ENCODE measurements at regions not wholly inside any gene's neighbourhood (a gene's known extent, or its start where the extent isn't known, plus 50 kb on each side); places are given as distances from the start of the nearest gene placed in this dataset.

DNA sequence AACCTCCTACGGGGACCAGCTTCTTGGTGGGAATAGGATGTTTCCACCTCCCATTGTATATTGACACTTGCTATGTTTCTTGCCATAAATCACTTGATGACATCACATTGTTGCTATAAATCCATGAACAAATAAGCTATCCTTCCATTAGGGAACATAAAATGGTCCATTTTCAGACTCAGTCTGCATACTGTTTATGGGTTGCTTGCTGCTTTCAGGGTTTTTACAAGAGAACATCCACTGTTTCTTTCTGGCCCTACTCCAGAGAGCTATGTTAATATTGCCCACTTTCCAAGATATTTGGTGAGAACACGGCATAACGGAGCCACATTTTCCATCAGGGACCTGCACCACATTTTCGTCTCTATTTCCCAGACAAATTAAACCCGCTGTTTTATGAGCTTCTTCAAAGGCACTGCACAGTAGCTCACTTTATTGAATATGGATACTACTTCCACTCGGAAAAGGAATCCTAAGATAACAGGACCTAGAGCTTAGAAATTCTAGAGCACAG lies 800.2 kb downstream of the KCNJ2 start:
- no peaks in the 10 kb centered on the region for H3K36me3 ChIP-seq (ENCODE audit: insufficient read depth, low read length)
- TF ChIP-seq, protein P1, sequence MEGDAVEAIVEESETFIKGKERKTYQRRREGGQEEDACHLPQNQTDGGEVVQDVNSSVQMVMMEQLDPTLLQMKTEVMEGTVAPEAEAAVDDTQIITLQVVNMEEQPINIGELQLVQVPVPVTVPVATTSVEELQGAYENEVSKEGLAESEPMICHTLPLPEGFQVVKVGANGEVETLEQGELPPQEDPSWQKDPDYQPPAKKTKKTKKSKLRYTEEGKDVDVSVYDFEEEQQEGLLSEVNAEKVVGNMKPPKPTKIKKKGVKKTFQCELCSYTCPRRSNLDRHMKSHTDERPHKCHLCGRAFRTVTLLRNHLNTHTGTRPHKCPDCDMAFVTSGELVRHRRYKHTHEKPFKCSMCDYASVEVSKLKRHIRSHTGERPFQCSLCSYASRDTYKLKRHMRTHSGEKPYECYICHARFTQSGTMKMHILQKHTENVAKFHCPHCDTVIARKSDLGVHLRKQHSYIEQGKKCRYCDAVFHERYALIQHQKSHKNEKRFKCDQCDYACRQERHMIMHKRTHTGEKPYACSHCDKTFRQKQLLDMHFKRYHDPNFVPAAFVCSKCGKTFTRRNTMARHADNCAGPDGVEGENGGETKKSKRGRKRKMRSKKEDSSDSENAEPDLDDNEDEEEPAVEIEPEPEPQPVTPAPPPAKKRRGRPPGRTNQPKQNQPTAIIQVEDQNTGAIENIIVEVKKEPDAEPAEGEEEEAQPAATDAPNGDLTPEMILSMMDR (conservative IDR thresholded peaks at IDR 0.05; ENCODE audit: low read length): no peak
- TF ChIP-seq EZH2phosphoT487 (IDR thresholded peaks at IDR 0.05; ENCODE audit: borderline replicate concordance): no peak
- no peak overlapping the region for H3K4me3 ChIP-seq (ENCODE audit: low read length, poor library complexity, severe bottlenecking)
- no peaks in the 10 kb centered on the region for H3K79me2 ChIP-seq (ENCODE audit: insufficient read depth, low read length)
- H3K9me3 ChIP-seq (ENCODE audit: insufficient read depth, low read depth, low read length): no peaks in the 10 kb centered on the region
- no peaks in the 10 kb centered on the region for H3F3A ChIP-seq (ENCODE audit: low read depth)
- H3K9me2 ChIP-seq (replicated peaks; ENCODE audit: low read depth, low read length): no peaks in the 10 kb centered on the region
- no peaks in the 10 kb centered on the region for H3K27me3 ChIP-seq (ENCODE audit: insufficient read depth, low read length, poor library complexity, severe bottlenecking)
- H3K9ac ChIP-seq (ENCODE audit: low read depth, low read length, poor library complexity, severe bottlenecking): no peak overlapping the region
- H3K4me1 ChIP-seq (ENCODE audit: insufficient read depth, low read length, poor library complexity, severe bottlenecking): no peaks in the 10 kb centered on the region
- H2AFZ ChIP-seq (ENCODE audit: low read length): no peak overlapping the region
- H4K20me1 ChIP-seq (ENCODE audit: insufficient read depth, low read length, poor library complexity, severe bottlenecking): no peaks in the 10 kb centered on the region
- H3K4me2 ChIP-seq (ENCODE audit: low read depth, low read length, poor library complexity, severe bottlenecking): no peak overlapping the region

DNA sequence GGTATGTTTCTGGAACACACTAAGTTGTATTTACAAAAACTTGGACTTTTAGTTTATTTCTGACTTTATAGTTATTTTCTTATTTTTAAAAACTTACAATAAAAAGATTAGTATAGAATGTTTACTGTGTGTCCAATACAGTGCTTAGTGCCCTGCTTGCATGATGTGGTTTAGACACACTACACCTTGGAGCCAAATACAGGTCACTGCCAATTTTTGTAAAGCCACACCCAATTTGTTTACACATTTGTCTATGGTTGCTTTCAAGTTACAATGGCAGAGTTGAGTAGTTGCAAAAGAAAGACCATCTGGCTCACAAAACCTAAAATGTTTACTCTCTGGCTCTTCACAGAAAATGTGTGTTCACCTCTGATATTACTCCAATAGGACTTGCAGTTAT lies 807.1 kb downstream of the KCNJ2 start:
- Histone ChIP-seq H3K4me1 (ENCODE audit: insufficient read depth, low read length, poor library complexity, severe bottlenecking) (no peaks in the 10 kb centered on the region), H3K9me2 (replicated peaks; ENCODE audit: low read depth, low read length) (no peaks in the 10 kb centered on the region), H3K27me3 (ENCODE audit: insufficient read depth, low read length, poor library complexity, severe bottlenecking) (no peaks in the 10 kb centered on the region), H3K9ac (ENCODE audit: low read depth, low read length, poor library complexity, severe bottlenecking) (no peak overlapping the region), H3K79me2 (ENCODE audit: insufficient read depth, low read length) (no peaks in the 10 kb centered on the region), H3F3A (ENCODE audit: low read depth) (no peaks in the 10 kb centered on the region), H3K36me3 (ENCODE audit: insufficient read depth, low read length) (no peaks in the 10 kb centered on the region), H4K20me1 (ENCODE audit: insufficient read depth, low read length, poor library complexity, severe bottlenecking) (no peaks in the 10 kb centered on the region), H3K4me3 (ENCODE audit: low read length, poor library complexity, severe bottlenecking) (no peak overlapping the region), H2AFZ (ENCODE audit: low read length) (no peak overlapping the region), H3K4me2 (ENCODE audit: low read depth, low read length, poor library complexity, severe bottlenecking) (no peak overlapping the region), H3K9me3 (ENCODE audit: insufficient read depth, low read depth, low read length) (no peaks in the 10 kb centered on the region; the same call in 1 of the 2 replicates)
- TF ChIP-seq EZH2phosphoT487 (IDR thresholded peaks at IDR 0.05; ENCODE audit: borderline replicate concordance): no peak
- TF ChIP-seq, protein P1 (conservative IDR thresholded peaks at IDR 0.05; ENCODE audit: low read length): no peak

DNA sequence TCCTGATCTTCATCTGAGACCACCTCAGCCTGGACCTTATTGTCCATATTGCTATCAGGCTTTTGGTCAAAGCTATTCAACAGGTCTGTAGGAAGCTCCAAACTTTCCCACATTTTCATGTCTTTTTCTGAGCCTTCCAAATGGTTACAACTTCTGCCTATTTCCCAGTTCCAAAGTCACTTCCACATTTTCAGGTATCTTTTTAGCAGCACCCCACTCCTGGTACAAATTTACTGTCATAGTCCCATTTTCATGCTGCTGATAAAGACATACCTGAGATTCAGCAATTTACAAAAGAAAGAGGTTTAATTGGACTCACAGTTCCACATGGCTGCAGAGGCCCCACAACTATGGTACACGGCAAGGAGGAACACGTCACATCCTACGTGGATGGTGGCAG lies 815.5 kb downstream of the KCNJ2 start:
- Histone ChIP-seq H3K9me2 (replicated peaks; ENCODE audit: low read depth, low read length) (no peaks in the 10 kb centered on the region), H2AFZ (ENCODE audit: low read length) (no peak overlapping the region), H3K9me3 (ENCODE audit: insufficient read depth, low read depth, low read length) (no peaks in the 10 kb centered on the region), H3K4me3 (ENCODE audit: low read length, poor library complexity, severe bottlenecking) (no peak overlapping the region), H3K36me3 (ENCODE audit: insufficient read depth, low read length) (no peaks in the 10 kb centered on the region), H3F3A (ENCODE audit: low read depth) (no peaks in the 10 kb centered on the region), H3K27me3 (ENCODE audit: insufficient read depth, low read length, poor library complexity, severe bottlenecking) (no peaks in the 10 kb centered on the region), H4K20me1 (ENCODE audit: insufficient read depth, low read length, poor library complexity, severe bottlenecking) (no peaks in the 10 kb centered on the region), H3K4me2 (ENCODE audit: low read depth, low read length, poor library complexity, severe bottlenecking) (no peak overlapping the region), H3K4me1 (ENCODE audit: insufficient read depth, low read length, poor library complexity, severe bottlenecking) (no peaks in the 10 kb centered on the region), H3K9ac (ENCODE audit: low read depth, low read length, poor library complexity, severe bottlenecking) (no peak overlapping the region), H3K79me2 (ENCODE audit: insufficient read depth, low read length) (no peaks in the 10 kb centered on the region)
- no peak for TF ChIP-seq EZH2phosphoT487 (IDR thresholded peaks at IDR 0.05; ENCODE audit: borderline replicate concordance)
- TF ChIP-seq, protein P1 (conservative IDR thresholded peaks at IDR 0.05; ENCODE audit: low read length): no peak

Data from Loucy (cell line).